Progenitor cell of endocrine pancreas (in vitro differentiated cells): ENCODE measurements at regions not wholly inside any gene's neighbourhood (a gene's known extent, or its start where the extent isn't known, plus 50 kb on each side); places are given as distances from the start of the nearest gene placed in this dataset.
"Not testable (repeated sequence)": the region's sequence is repeated elsewhere in the genome, so short reads cannot be mapped to it uniquely, and the experiment has no call there.

Experiments used
- DNase-seq: peaks from one replicate; pipeline ENCODE4 v3.0.0; 2021; ENCODE audit warnings: low spot score; ENCODE audit not compliant: unreplicated experiment
- H3K27ac Mint-ChIP-seq: 2 replicates; pipeline ENCODE4 v1.8.0; 2021; ENCODE audit warnings: mild to moderate bottlenecking, moderate library complexity, mixed read lengths
- H3K27me3 Mint-ChIP-seq: 2 replicates; pipeline ENCODE4 v1.8.0; 2021; ENCODE audit warnings: mixed read lengths
- H3K36me3 Mint-ChIP-seq: 2 replicates; pipeline ENCODE4 v1.8.0; 2022; ENCODE audit warnings: mixed read lengths; ENCODE audit not compliant: insufficient read depth
- H3K4me1 Mint-ChIP-seq: 2 replicates; pipeline ENCODE4 v1.8.0; 2021; ENCODE audit warnings: low read depth, mixed read lengths
- H3K4me3 Mint-ChIP-seq: 2 replicates; pipeline ENCODE4 v1.8.0; 2021; ENCODE audit warnings: low read depth, mild to moderate bottlenecking, moderate library complexity, mixed read lengths
- H3K9me3 Mint-ChIP-seq: 2 replicates; pipeline ENCODE4 v1.8.0; 2021; ENCODE audit warnings: low read depth, mixed read lengths
- TF ChIP-seq, protein P1 (sequence below): fragments of 200-600 bp; sonication (generic); IDR thresholded peaks from one replicate; pipeline ENCODE4 v1.5.0; 2021; ENCODE audit warnings: antibody characterized with exemption, mild to moderate bottlenecking; ENCODE audit not compliant: unreplicated experiment

- Mint-ChIP-seq H3K27me3 (no peaks in the 10 kb centered on the region), H3K36me3 (no peaks in the 10 kb centered on the region), H3K4me1 (no peaks in the 10 kb centered on the region), H3K27ac (no peak overlapping the region), H3K4me3 (no peak overlapping the region), H3K9me3 (no peaks in the 10 kb centered on the region)
- TF ChIP-seq, protein P1, sequence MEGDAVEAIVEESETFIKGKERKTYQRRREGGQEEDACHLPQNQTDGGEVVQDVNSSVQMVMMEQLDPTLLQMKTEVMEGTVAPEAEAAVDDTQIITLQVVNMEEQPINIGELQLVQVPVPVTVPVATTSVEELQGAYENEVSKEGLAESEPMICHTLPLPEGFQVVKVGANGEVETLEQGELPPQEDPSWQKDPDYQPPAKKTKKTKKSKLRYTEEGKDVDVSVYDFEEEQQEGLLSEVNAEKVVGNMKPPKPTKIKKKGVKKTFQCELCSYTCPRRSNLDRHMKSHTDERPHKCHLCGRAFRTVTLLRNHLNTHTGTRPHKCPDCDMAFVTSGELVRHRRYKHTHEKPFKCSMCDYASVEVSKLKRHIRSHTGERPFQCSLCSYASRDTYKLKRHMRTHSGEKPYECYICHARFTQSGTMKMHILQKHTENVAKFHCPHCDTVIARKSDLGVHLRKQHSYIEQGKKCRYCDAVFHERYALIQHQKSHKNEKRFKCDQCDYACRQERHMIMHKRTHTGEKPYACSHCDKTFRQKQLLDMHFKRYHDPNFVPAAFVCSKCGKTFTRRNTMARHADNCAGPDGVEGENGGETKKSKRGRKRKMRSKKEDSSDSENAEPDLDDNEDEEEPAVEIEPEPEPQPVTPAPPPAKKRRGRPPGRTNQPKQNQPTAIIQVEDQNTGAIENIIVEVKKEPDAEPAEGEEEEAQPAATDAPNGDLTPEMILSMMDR, result no peak
- no peak for DNase-seq
Observed at GRCh38 chr2:82954868-82955267, 1504.2 kb downstream of the SUCLG1 start.

DNA sequence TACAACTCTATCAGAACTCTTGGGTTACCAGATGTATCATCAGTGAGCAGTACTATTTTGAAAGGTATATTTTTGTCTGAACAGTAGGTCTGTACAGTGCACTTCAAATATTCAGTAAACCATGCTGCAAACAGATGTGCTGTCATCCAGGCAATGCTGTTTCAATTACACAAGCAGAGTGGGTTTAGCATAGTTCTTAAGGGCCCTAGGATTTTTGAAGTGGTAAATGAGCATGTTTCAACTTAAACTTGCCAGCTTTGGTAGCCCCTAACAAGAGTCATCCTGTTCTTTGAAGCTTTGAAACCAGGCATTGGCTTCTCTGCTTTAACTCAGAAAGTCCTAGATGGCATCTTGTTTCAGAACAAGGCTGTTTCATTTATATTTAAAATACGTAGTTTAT lies 1519.9 kb downstream of the SUCLG1 start:
- TF ChIP-seq, protein P1, result no peak
- H3K27ac Mint-ChIP-seq, result no peak overlapping the region
- DNase-seq, result no peak
- no peaks in the 10 kb centered on the region for H3K36me3 Mint-ChIP-seq
- no peak overlapping the region for H3K4me3 Mint-ChIP-seq
- no peaks in the 10 kb centered on the region for H3K4me1 Mint-ChIP-seq
- H3K9me3 Mint-ChIP-seq, result no peaks in the 10 kb centered on the region
- no peaks in the 10 kb centered on the region for H3K27me3 Mint-ChIP-seq

DNA sequence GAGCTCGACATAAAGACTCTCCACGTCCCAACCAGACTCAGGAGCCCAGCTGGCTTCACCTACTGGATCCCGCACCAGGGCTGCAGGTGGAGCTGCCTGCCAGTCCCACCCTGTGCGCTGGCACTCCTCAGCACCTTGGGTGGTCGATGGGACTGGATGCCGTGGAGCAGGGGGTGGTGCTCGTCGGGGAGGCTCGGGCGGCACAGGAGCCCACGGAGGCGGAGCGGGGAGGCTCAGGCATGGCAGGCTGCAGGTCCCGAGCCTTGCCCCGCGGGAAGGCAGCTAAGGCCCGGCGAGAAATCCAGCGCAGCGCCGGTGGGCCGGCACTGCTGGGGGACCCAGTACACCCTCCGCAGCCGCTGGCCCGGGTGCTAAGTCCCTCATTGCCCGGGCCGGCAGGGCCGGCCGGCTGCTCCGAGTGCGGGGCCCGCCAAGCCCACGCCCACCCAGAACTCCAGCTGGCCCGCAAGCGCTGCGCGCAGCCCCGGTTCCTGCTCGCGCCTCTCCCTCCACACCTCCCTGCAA lies 1520.7 kb downstream of the SUCLG1 start:
- H3K27me3 Mint-ChIP-seq, H3K4me1 Mint-ChIP-seq, DNase-seq, H3K9me3 Mint-ChIP-seq, H3K4me3 Mint-ChIP-seq, H3K36me3 Mint-ChIP-seq, H3K27ac Mint-ChIP-seq: not testable (repeated sequence)

DNA sequence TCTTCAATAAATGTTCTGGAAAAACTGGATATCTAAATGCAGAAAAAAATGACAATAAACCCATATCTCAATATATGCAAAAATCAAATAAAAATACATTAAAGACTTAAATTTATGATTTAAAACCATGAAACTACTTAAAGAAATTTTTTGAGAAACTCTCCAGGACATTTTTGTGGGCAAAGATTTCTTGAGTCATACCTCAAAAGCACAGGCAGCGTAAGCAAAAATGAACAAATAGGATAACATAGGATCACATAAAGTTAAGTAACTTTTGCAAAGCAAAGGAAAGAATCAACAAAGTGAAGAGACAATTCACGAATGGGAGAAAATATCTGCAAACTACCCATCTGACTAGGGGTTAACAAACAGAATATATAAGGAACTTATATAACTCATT lies 1545.5 kb downstream of the SUCLG1 start:
- no peak overlapping the region for H3K27ac Mint-ChIP-seq
- no peaks in the 10 kb centered on the region for H3K4me1 Mint-ChIP-seq
- TF ChIP-seq, protein P1, result no peak
- H3K4me3 Mint-ChIP-seq, result no peak overlapping the region
- H3K9me3 Mint-ChIP-seq, result peaks cover 5% of the 10 kb centered on the region
- DNase-seq, result no peak
- no peaks in the 10 kb centered on the region for H3K36me3 Mint-ChIP-seq
- no peaks in the 10 kb centered on the region for H3K27me3 Mint-ChIP-seq

DNA sequence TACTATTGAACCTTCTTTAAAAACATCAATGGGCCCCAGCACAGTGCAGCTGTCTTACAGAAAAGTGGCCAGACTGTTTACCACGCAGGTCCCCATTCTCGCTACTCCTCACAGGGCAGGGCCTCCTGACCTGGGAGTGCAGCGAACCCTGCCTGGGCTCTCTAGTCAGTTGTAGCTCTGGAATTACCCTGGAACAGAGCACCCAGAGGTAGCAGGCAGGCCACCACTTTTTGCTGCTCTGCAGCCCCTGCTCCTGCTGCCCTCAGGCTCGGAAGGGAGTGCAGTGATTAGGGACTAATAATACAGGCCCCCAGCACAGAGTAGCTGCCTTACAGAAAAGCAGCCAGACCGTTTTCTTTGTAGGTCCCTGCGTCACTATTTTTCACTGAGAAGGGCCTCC lies 1563.0 kb downstream of the SUCLG1 start:
- no peaks in the 10 kb centered on the region for H3K9me3 Mint-ChIP-seq
- no peak overlapping the region for H3K27ac Mint-ChIP-seq
- H3K4me3 Mint-ChIP-seq, result no peak overlapping the region
- TF ChIP-seq, protein P1, result no peak
- peaks cover 12% of the 10 kb centered on the region for H3K4me1 Mint-ChIP-seq
- H3K27me3 Mint-ChIP-seq, result no peaks in the 10 kb centered on the region
- H3K36me3 Mint-ChIP-seq, result no peaks in the 10 kb centered on the region
- DNase-seq, result no peak

DNA sequence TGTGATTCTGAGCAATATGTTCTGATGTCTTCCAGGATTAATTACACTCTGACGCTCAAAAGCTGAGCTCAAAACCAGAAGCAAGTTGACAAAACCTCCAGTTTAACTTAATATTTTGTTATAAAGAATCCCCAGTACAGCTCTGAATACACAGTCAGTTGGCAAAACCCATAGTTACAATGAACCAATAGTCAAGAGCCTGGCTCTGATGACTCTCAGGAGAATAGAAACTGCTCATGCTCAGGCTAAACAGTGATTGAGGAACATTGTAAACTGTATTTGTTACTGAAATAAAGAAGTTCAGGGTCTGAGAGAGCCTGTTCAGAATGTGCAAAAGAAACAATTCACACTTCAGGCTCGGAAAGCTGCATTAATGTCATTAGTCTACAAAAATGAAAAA lies 1565.9 kb downstream of the SUCLG1 start:
- Mint-ChIP-seq H3K27me3 (no peaks in the 10 kb centered on the region), H3K36me3 (no peaks in the 10 kb centered on the region), H3K9me3 (no peaks in the 10 kb centered on the region), H3K4me3 (no peak overlapping the region), H3K4me1 (peaks cover 6% of the 10 kb centered on the region), H3K27ac (no peak overlapping the region)
- TF ChIP-seq, protein P1, result no peak
- no peak for DNase-seq
